Right ventricle myocardium superior (tissue), 1 donor: ENCODE measurements at regions not wholly inside any gene's neighbourhood (a gene's known extent, or its start where the extent isn't known, plus 50 kb on each side); places are given as distances from the start of the nearest gene placed in this dataset.

ENCODE experiments used
- ATAC-seq: fragments of 200-7000 bp; cut with Tn5 transposase; one replicate; pipeline ENCODE4 v1.9.1; 2020; ENCODE audit warnings: mild to moderate bottlenecking; ENCODE audit not compliant: poor library complexity
- DNase-seq: peaks from one replicate; pipeline ENCODE4 v3.0.0-alpha.2; 2020
- intact Hi-C: fragments of 100-400 bp; cut with DNase I; formaldehyde crosslinking; loops from one replicate; pipeline ENCODE4 v1.11.2; 2022
- donor health status: DM: no; HTN: yes; CAD: no; lungs with severe emphysema.

GRCh38 chr1:226486161-226486560 lies 62.4 kb upstream of the STUM start:
- DNase-seq (no peak), ATAC-seq (no peak)
- intact Hi-C loops, result no loop called here

- intact Hi-C loops, result no loop called here
- DNase-seq (no peak), ATAC-seq (no peak)
Measured at GRCh38 chr1:226487921-226488320, 60.6 kb upstream of the STUM start.

- DNase-seq (no peak), ATAC-seq (no peak)
- intact Hi-C loops, result no loop called here
Measured at GRCh38 chr1:226489718-226490425, 58.7 kb upstream of the STUM start.

GRCh38 chr1:226490426-226490809 lies 58.1 kb upstream of the STUM start:
- ATAC-seq, result no peak
- no peak for DNase-seq
- intact Hi-C loops, result no loop called here

- ATAC-seq, result no peak
- intact Hi-C loops, result no loop called here
- no peak for DNase-seq
Measured at GRCh38 chr1:226491093-226491850, 57.3 kb upstream of the STUM start.

- DNase-seq, result no peak
- intact Hi-C loops, result no loop called here
- no peak for ATAC-seq
Measured at GRCh38 chr1:226492426-226493137, 56.0 kb upstream of the STUM start.

- DNase-seq (no peak), ATAC-seq (no peak)
- intact Hi-C loops, result no loop called here
Measured at GRCh38 chr1:226494092-226494609, 54.4 kb upstream of the STUM start.

GRCh38 chr1:226495716-226496115 lies 52.8 kb upstream of the STUM start:
- DNase-seq, result no peak
- intact Hi-C loops, result no loop called here
- ATAC-seq, result no peak

- ATAC-seq (no peak), DNase-seq (no peak)
- intact Hi-C loops, result no loop called here
Measured at GRCh38 chr1:226496453-226497015, 52.0 kb upstream of the STUM start.

GRCh38 chr1:226497276-226497833 lies 51.2 kb upstream of the STUM start:
- DNase-seq (no peak), ATAC-seq (no peak)
- intact Hi-C loops, result no loop called here

GRCh38 chr1:226497991-226498639 lies 50.4 kb upstream of the STUM start:
- DNase-seq (no peak), ATAC-seq (no peak)
- intact Hi-C loops, result no loop called here

GRCh38 chr1:226498640-226499008 lies 49.9 kb upstream of the STUM start:
- ATAC-seq (no peak), DNase-seq (no peak)
- intact Hi-C loops, result no loop called here
